Kidney (tissue), 13 donors: ENCODE measurements at regions not wholly inside any gene's neighbourhood (a gene's known extent, or its start where the extent isn't known, plus 50 kb on each side); places are given as distances from the start of the nearest gene placed in this dataset.

Source experiments
- DNase-seq, 5 donors: peaks; one replicate each; pipeline ENCODE4 v3.0.0-alpha.2; 2013 to 2020
- FAIRE-seq: peaks from 2 replicates; lab custom pipeline; 2012; peaks lifted over from hg19 to GRCh38; lab: Jason Lieb, UNC
- H3K27ac ChIP-seq, 2 donors: one replicate each; pipeline ENCODE4 v1.7.0; 2013; ENCODE audit warnings: low read depth in 2 of 2, low read length in 2 of 2, inconsistent platforms in 1 of 2
- H3K27me3 ChIP-seq: one replicate; pipeline ENCODE4 v1.7.1; 2013; ENCODE audit warnings: low read length, inconsistent platforms; ENCODE audit not compliant: control insufficient read depth, insufficient read depth
- H3K36me3 ChIP-seq, 3 donors: one replicate each; pipeline versions ENCODE4 v1.7.0 to v1.7.1; 2013; ENCODE audit warnings: low read length in 3 of 3, control low read depth in 1 of 3, inconsistent platforms in 1 of 3; ENCODE audit not compliant: insufficient read depth in 3 of 3, control insufficient read depth in 2 of 3
- H3K4me1 ChIP-seq, 3 donors: one replicate each; pipeline versions ENCODE4 v1.7.0 to v1.7.1; 2013; ENCODE audit warnings: low read length in 3 of 3, inconsistent platforms in 1 of 3, low read depth in 1 of 3; ENCODE audit not compliant: control insufficient read depth in 2 of 3, insufficient read depth in 2 of 3
- H3K4me3 ChIP-seq, 3 donors: one replicate each; pipeline versions ENCODE4 v1.7.0 to v1.8.1; 2013; ENCODE audit warnings: low read length in 3 of 3, control low read depth in 1 of 3, inconsistent platforms in 1 of 3
- H3K9ac ChIP-seq, 3 donors: one replicate each; pipeline versions ENCODE4 v1.7.0 to v1.7.1; 2013; ENCODE audit warnings: low read length in 3 of 3, control low read depth in 1 of 3, inconsistent platforms in 1 of 3
- H3K9me3 ChIP-seq, 3 donors: one replicate each; pipeline versions ENCODE4 v1.7.0 to v1.7.1; 2013; ENCODE audit warnings: low read length in 3 of 3, control low read depth in 1 of 3, inconsistent platforms in 1 of 3; ENCODE audit not compliant: control insufficient read depth in 2 of 3, insufficient read depth in 1 of 3
- intact Hi-C: fragments of 100-400 bp; cut with DNase I; formaldehyde crosslinking; loops from one replicate; pipeline ENCODE4 v1.11.1; 2022
- TF ChIP-seq, protein P1 (sequence below): IDR thresholded peaks from 3 replicates; pipeline ENCODE4 v1.5.1; 2012; ENCODE audit warnings: mild to moderate bottlenecking, moderate library complexity, borderline replicate concordance; ENCODE audit not compliant: insufficient read depth; ENCODE audit errors: extremely low read depth
- donor health status: control.
- donor health status: control.
- donor health status: control.
- donor health status: control.
- donor health status: control.
- donor health status: DM: yes; HTN: yes; CAD: no.
- donor health status: Normal renal cell carcinoma (clear cell type).

- TF ChIP-seq, protein P1, sequence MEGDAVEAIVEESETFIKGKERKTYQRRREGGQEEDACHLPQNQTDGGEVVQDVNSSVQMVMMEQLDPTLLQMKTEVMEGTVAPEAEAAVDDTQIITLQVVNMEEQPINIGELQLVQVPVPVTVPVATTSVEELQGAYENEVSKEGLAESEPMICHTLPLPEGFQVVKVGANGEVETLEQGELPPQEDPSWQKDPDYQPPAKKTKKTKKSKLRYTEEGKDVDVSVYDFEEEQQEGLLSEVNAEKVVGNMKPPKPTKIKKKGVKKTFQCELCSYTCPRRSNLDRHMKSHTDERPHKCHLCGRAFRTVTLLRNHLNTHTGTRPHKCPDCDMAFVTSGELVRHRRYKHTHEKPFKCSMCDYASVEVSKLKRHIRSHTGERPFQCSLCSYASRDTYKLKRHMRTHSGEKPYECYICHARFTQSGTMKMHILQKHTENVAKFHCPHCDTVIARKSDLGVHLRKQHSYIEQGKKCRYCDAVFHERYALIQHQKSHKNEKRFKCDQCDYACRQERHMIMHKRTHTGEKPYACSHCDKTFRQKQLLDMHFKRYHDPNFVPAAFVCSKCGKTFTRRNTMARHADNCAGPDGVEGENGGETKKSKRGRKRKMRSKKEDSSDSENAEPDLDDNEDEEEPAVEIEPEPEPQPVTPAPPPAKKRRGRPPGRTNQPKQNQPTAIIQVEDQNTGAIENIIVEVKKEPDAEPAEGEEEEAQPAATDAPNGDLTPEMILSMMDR: no peak
- intact Hi-C loops: no loop called here
- FAIRE-seq (no peak), DNase-seq (no peak)
- Histone ChIP-seq H3K27me3 (no peaks in the 10 kb centered on the region), H3K36me3 (no peaks in the 10 kb centered on the region), H3K4me1 (no peaks in the 10 kb centered on the region), H3K27ac (no peak overlapping the region), H3K9me3 (no peaks in the 10 kb centered on the region), H3K4me3 (no peak overlapping the region), H3K9ac (no peak overlapping the region)
These were observed 150.3 kb downstream of the AMY1C start for GRCh38 chr1:103900005-103900404.

DNA sequence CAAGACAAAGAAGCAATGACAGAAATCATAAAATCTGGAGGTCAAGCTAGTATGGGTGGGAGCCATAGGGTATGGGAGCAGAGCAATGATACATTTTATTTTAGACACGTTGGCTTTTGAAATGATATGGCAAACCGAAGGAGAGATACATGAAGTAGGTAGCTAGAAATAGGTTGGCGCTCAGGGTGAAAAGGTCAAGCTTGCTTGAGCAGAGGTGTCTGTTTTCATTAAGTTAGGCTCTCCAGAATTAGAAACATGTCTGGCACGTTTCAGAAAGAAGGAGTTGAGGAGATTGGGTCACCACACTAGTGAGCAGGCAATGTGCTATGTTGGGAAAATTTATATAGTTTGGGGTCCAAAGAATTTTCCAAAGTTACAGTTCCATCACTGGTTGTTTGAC, 151.4 kb downstream of the AMY1C start:
- DNase-seq (peak in 1 of 5 donors; percentile 3), FAIRE-seq (no peak)
- intact Hi-C loops: no loop called here
- Histone ChIP-seq H3K36me3 (no peaks in the 10 kb centered on the region), H3K4me3 (no peak overlapping the region), H3K27me3 (no peaks in the 10 kb centered on the region), H3K4me1 (no peaks in the 10 kb centered on the region), H3K27ac (no peak overlapping the region), H3K9me3 (no peaks in the 10 kb centered on the region), H3K9ac (no peak overlapping the region)
- TF ChIP-seq, protein P1: no peak

DNA sequence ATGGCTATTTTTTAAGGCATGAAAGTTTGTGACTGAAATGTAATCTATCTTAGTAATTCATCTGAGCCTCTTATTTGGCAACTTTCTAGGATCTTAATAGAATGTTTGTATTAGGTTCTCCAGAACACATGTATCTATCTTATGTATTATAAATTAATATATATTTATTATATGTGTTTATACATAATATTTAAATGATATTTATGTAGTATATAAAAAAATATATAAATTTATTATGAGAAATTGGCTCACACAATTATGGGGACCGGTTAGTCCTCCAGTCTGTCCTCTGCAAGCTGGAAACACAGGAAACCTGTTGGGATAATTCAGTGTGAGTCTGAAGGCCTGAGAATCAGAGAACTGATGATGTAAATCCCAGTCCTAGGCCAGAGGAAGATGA, 155.7 kb downstream of the AMY1C start:
- no peaks in the 10 kb centered on the region for H3K27me3 ChIP-seq
- TF ChIP-seq, protein P1: no peak
- no peaks in the 10 kb centered on the region for H3K4me1 ChIP-seq
- H3K9me3 ChIP-seq: no peaks in the 10 kb centered on the region
- no peaks in the 10 kb centered on the region for H3K36me3 ChIP-seq
- intact Hi-C loops: no loop called here
- no peak for DNase-seq
- no peak overlapping the region for H3K9ac ChIP-seq
- FAIRE-seq: no peak
- H3K4me3 ChIP-seq: no peak overlapping the region
- no peak overlapping the region for H3K27ac ChIP-seq

DNA sequence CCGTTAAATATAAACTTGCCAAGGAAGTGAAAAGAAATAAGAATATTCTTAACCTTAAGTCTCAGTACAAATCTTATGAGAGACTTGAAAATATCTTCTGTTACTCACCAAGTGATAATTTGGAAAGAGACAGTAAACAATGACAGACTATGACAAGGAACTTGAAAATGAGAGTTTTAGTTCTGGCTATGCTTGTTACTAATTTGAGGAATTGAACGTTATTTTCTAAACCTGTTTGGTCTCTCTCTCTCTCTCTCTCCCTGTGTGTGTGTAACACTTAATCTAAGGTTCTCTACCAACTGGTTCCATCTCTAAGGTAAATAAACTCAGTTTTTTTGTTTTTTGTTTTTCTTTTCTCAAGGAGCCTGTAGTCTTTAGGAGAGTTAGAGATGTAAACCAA, 161.8 kb downstream of the AMY1C start:
- no peak for DNase-seq
- FAIRE-seq: no peak
- Histone ChIP-seq H3K27me3 (no peaks in the 10 kb centered on the region), H3K27ac (no peak overlapping the region), H3K9me3 (no peaks in the 10 kb centered on the region), H3K4me3 (no peak overlapping the region), H3K36me3 (no peaks in the 10 kb centered on the region), H3K4me1 (no peaks in the 10 kb centered on the region), H3K9ac (no peak overlapping the region)
- TF ChIP-seq, protein P1: no peak
- intact Hi-C loops: no loop called here
